H1 (cell line): ENCODE measurements at regions not wholly inside any gene's neighbourhood (a gene's known extent, or its start where the extent isn't known, plus 50 kb on each side); places are given as distances from the start of the nearest gene placed in this dataset.

ENCODE experiments used
- CTCF ChIA-PET: fragments of 300-600 bp; sonication (Branson Sonifier 250); formaldehyde crosslinking; loops from one replicate; lab custom pipeline; 2021; ENCODE audit not compliant: partially characterized antibody; lab: Charles Lee
- POLR2A ChIA-PET: fragments of 300-600 bp; sonication (Branson Sonifier 250); formaldehyde crosslinking; loops from one replicate; lab custom pipeline; 2021; ENCODE audit warnings: inconsistent platforms; ENCODE audit not compliant: partially characterized antibody; lab: Charles Lee
- DNase-seq, 2 experiments: peaks; one replicate each; pipeline versions ENCODE4 v3.0.0 to v3.0.0-alpha.2; 2010 to 2022; ENCODE audit warnings: low spot score in 2 of 2, low read depth in 1 of 2, mixed read lengths in 1 of 2
- FAIRE-seq: peaks from 2 replicates; lab custom pipeline; 2011; peaks lifted over from hg19 to GRCh38; lab: Jason Lieb, UNC
- H2AFZ ChIP-seq: 2 replicates; pipeline ENCODE4 v1.8.1; 2012; ENCODE audit warnings: low read length, inconsistent platforms
- H2AK5ac ChIP-seq: 2 replicates; pipeline ENCODE4 v1.6.1; 2013; ENCODE audit warnings: low read depth, low read length
- H2BK120ac ChIP-seq: replicated peaks from 2 replicates; pipeline ENCODE3; 2013; ENCODE audit warnings: low read depth, low read length, inconsistent platforms
- H2BK12ac ChIP-seq: 2 replicates; pipeline ENCODE4 v1.6.1; 2013; ENCODE audit warnings: low read depth, low read length
- H2BK15ac ChIP-seq: 2 replicates; pipeline ENCODE4 v1.6.1; 2013; ENCODE audit warnings: low read length
- H2BK20ac ChIP-seq: 2 replicates; pipeline ENCODE4 v1.6.1; 2013; ENCODE audit warnings: low read length
- H2BK5ac ChIP-seq: 2 replicates; pipeline ENCODE4 v1.6.1; 2013; ENCODE audit warnings: low read depth, low read length
- H3K14ac ChIP-seq: 2 replicates; pipeline ENCODE4 v1.6.1; 2013; ENCODE audit warnings: inconsistent platforms; ENCODE audit not compliant: insufficient read length
- H3K18ac ChIP-seq: 2 replicates; pipeline ENCODE4 v1.6.1; 2013; ENCODE audit warnings: low read length; ENCODE audit errors: extremely low read depth
- H3K23ac ChIP-seq: 2 replicates; pipeline ENCODE4 v1.6.1; 2013; ENCODE audit warnings: inconsistent platforms; ENCODE audit not compliant: insufficient read length
- H3K23me2 ChIP-seq: 2 replicates; pipeline ENCODE4 v1.6.1; 2013; ENCODE audit warnings: low read depth, low read length
- H3K27ac ChIP-seq: 2 replicates; pipeline ENCODE4 v1.6.1; 2011; ENCODE audit warnings: low read depth, low read length, inconsistent platforms
- H3K27me3 ChIP-seq, 4 experiments: replicated peaks in 1 of 4; 1 replicate in 1 of 4; 2 replicates in 3 of 4; pipeline versions ENCODE4 v1.6.1 to v1.8.1; 2011 to 2013; ENCODE audit warnings: low read length in 3 of 4, mild to moderate bottlenecking in 3 of 4, inconsistent platforms in 2 of 4, mixed read lengths in 2 of 4, moderate library complexity in 1 of 4; ENCODE audit not compliant: control insufficient read depth in 3 of 4, insufficient read depth in 3 of 4; ENCODE audit errors: extremely low read depth in 1 of 4
- H3K36me3 ChIP-seq, 4 experiments: 2 replicates each; pipeline versions ENCODE4 v1.6.1 to v1.8.1; 2011 to 2013; ENCODE audit warnings: mild to moderate bottlenecking in 4 of 4, low read length in 3 of 4, moderate library complexity in 2 of 4, control low read depth in 1 of 4, inconsistent platforms in 1 of 4; ENCODE audit not compliant: insufficient read depth in 4 of 4, control insufficient read depth in 2 of 4
- H3K4ac ChIP-seq: replicated peaks from 2 replicates; pipeline ENCODE3; 2013; ENCODE audit warnings: low read length, low read depth, mixed read lengths, inconsistent platforms; ENCODE audit not compliant: insufficient read length
- H3K4me1 ChIP-seq, 4 experiments: replicated peaks in 1 of 4; 1 replicate in 1 of 4; 2 replicates in 3 of 4; pipeline versions ENCODE4 v1.6.1 to v1.8.1; 2011 to 2013; ENCODE audit warnings: low read length in 3 of 4, inconsistent platforms in 2 of 4, mixed read lengths in 1 of 4; ENCODE audit not compliant: insufficient read depth in 4 of 4, control insufficient read depth in 3 of 4
- H3K4me2 ChIP-seq, 2 experiments: 2 replicates each; pipeline versions ENCODE4 v1.6.1 to v1.8.1; 2011 to 2013; ENCODE audit warnings: low read depth in 2 of 2, low read length in 2 of 2, control low read depth in 1 of 2, inconsistent platforms in 1 of 2, mild to moderate bottlenecking in 1 of 2; ENCODE audit not compliant: insufficient read depth in 1 of 2
- H3K4me3 ChIP-seq, 4 experiments: fragments of 200-600, 300-600 bp in 1 of 4; sonication (generic), shearing (Covaris generic), sonication (Bioruptor Twin) in 1 of 4; 2 replicates each; pipeline versions ENCODE4 v1.5.1 to v1.8.1; 2011 to 2016; ENCODE audit warnings: low read length in 4 of 4, low read depth in 3 of 4, control low read depth in 2 of 4, inconsistent platforms in 2 of 4, mild to moderate bottlenecking in 2 of 4, mixed read lengths in 1 of 4, moderate library complexity in 1 of 4; ENCODE audit not compliant: insufficient read depth in 2 of 4; ENCODE audit errors: extremely low read depth in 1 of 4
- H3K56ac ChIP-seq: replicated peaks from 2 replicates; pipeline ENCODE3; 2013; ENCODE audit warnings: low read depth, mild to moderate bottlenecking, mixed read lengths, low read length, inconsistent platforms; ENCODE audit not compliant: insufficient read length
- H3K79me1 ChIP-seq: 2 replicates; pipeline ENCODE4 v1.6.1; 2013; ENCODE audit warnings: low read depth, low read length, control low read depth
- H3K79me2 ChIP-seq, 2 experiments: 2 replicates each; pipeline versions ENCODE4 v1.6.1 to v1.8.1; 2012 to 2013; ENCODE audit warnings: low read length in 2 of 2, mild to moderate bottlenecking in 2 of 2, inconsistent platforms in 1 of 2; ENCODE audit not compliant: insufficient read depth in 2 of 2, control insufficient read depth in 1 of 2
- H3K9ac ChIP-seq, 4 experiments: replicated peaks in 1 of 4; 1 replicate in 1 of 4; 2 replicates in 3 of 4; pipeline versions ENCODE4 v1.6.1 to v1.8.1; 2011 to 2013; ENCODE audit warnings: low read depth in 3 of 4, low read length in 3 of 4, control low read depth in 2 of 4, mild to moderate bottlenecking in 2 of 4, moderate library complexity in 2 of 4, inconsistent platforms in 1 of 4; ENCODE audit errors: extremely low read depth in 1 of 4
- H3K9me3 ChIP-seq, 2 experiments: 2 replicates each; pipeline versions ENCODE4 v1.6.1 to v1.8.1; 2012 to 2013; ENCODE audit warnings: mild to moderate bottlenecking in 2 of 2, moderate library complexity in 2 of 2, control low read depth in 1 of 2, inconsistent platforms in 1 of 2, low read depth in 1 of 2, low read length in 1 of 2, mixed read lengths in 1 of 2; ENCODE audit not compliant: insufficient read depth in 2 of 2
- H4K20me1 ChIP-seq, 2 experiments: replicated peaks in 1 of 2; 2 replicates each; pipeline versions ENCODE3 to v1.8.1; 2011 to 2013; ENCODE audit warnings: inconsistent platforms in 2 of 2, low read length in 2 of 2, mild to moderate bottlenecking in 1 of 2; ENCODE audit not compliant: insufficient read depth in 2 of 2, control insufficient read depth in 1 of 2
- H4K5ac ChIP-seq: 2 replicates; pipeline ENCODE4 v1.6.1; 2013; ENCODE audit warnings: low read length, low read depth, mixed read lengths, inconsistent platforms; ENCODE audit not compliant: insufficient read length
- H4K8ac ChIP-seq: 2 replicates; pipeline ENCODE4 v1.8.0; 2013; ENCODE audit warnings: mild to moderate bottlenecking, moderate library complexity, low read length, inconsistent platforms; ENCODE audit not compliant: insufficient read depth; ENCODE audit errors: extremely low read depth
- H4K91ac ChIP-seq: replicated peaks from 2 replicates; pipeline ENCODE3; 2013; ENCODE audit warnings: low read length, mixed read lengths, inconsistent platforms; ENCODE audit not compliant: insufficient read length
- RNF2 ChIP-seq: fragments of 200-900, 300-1000 bp; sonication (generic); IDR thresholded peaks from 2 replicates; pipeline ENCODE4 v1.7.1; 2016; ENCODE audit warnings: borderline replicate concordance, low read depth, mild to moderate bottlenecking, antibody characterized with exemption, low read length; ENCODE audit not compliant: poor library complexity, severe bottlenecking; ENCODE audit errors: missing control alignments
- TBP ChIP-seq: IDR thresholded peaks from 2 replicates; pipeline ENCODE4 v1.6.1; 2011; ENCODE audit warnings: low read depth, low read length, improper control_type of control experiment
- WGBS, 2 experiments: shearing (Covaris generic) in 1 of 2; methylation state at CpG; one replicate each; pipeline versions ENCODE4 v1.1.6 to v1.1.7; 2013 to 2015; ENCODE audit warnings: low lambda C conversion rate in 2 of 2, mixed read lengths in 2 of 2, inconsistent platforms in 1 of 2, low coverage in 1 of 2, missing lambda C conversion rate in 1 of 2; ENCODE audit not compliant: insufficient replicate concordance in 2 of 2, insufficient coverage in 1 of 2, insufficient read length in 1 of 2; ENCODE audit errors: extremely low coverage in 1 of 2, missing lambda C conversion rate in 1 of 2; 5-methylcytosine and 5-hydroxymethylcytosine counted together

DNA sequence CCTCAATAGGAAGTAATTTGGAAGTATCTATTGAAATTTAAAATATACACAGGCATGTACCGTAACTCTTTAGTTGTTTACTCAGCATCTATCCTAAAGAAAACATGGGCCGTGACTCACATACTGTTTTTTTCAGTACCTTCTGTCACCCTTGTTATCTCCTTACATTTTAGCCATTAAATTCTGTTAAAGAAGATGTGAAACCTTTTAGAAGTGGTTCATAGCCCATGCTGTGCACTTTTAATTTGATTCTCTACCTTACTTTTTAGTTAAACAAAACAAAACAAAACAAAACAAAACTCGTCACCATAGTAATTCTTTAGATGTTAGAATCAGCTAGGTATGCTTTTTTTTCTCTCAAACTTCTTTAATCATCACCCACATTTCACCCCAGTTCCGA, 494.4 kb upstream of the RGS6 start:
- no peak overlapping the region for H2BK12ac ChIP-seq
- POLR2A ChIA-PET = no interaction called here
- H3K79me2 ChIP-seq = peaks cover 0 to 60% of the 10 kb centered on the region in 2 experiments; a peak in 2 of 4 replicates

More for the DNA sequence above, 494.4 kb upstream of the RGS6 start:
- Histone ChIP-seq H2BK20ac (no peak overlapping the region), H3K9me3 (no peaks in the 10 kb centered on the region), H4K5ac (no peak overlapping the region), H2AFZ (no peak overlapping the region), H3K23me2 (no peaks in the 10 kb centered on the region; the same call in 1 of the 2 replicates), H2BK15ac (no peak overlapping the region), H3K27ac (no peak overlapping the region), H3K27me3 (no peaks in the 10 kb centered on the region), H3K4me2 (no peak overlapping the region), H3K9ac (no peak overlapping the region), H2BK5ac (no peak overlapping the region), H2BK120ac (no peak overlapping the region), H3K4ac (no peak overlapping the region), H3K18ac (no peak overlapping the region), H4K91ac (no peak overlapping the region), H4K20me1 (no peaks in the 10 kb centered on the region), H3K36me3 (no peaks in the 10 kb centered on the region), H3K56ac (no peak overlapping the region), H3K14ac (no peak overlapping the region), H3K4me1 (peaks cover 0 to 5% (median 3%) of the 10 kb centered on the region in 4 experiments; a peak in 4 of 7 replicates), H3K4me3 (no peak overlapping the region), H3K23ac (no peak overlapping the region), H3K79me1 (no peaks in the 10 kb centered on the region; the same call in 1 of the 2 replicates), H4K8ac (no peak overlapping the region), H2AK5ac (no peak overlapping the region)
- DNase-seq = no peak
- FAIRE-seq = no peak
- WGBS, 2 experiments = 89 to 100% methylated on average over 1 to 4 of the region's 4 CpGs
- CTCF ChIA-PET = interaction anchor here (1.3 kb wide), 1 partner anchor 27 kb away, joined by 3 read pairs; no protein-coding TSS in a partner anchor
- TF ChIP-seq RNF2 (no peak), TBP (no peak)
